MM.1S (cell line): ENCODE measurements at regions not wholly inside any gene's neighbourhood (a gene's known extent, or its start where the extent isn't known, plus 50 kb on each side); places are given as distances from the start of the nearest gene placed in this dataset.

Experiments used
- DNase-seq: peaks from one replicate; pipeline ENCODE4 v3.0.0-alpha.2; 2015
- H2AFZ ChIP-seq: fragments of 300-600 bp; sonication (generic); 2 replicates; pipeline ENCODE4 v1.6.0; 2016; ENCODE audit warnings: antibody characterized with exemption, low read length
- H3F3A ChIP-seq: fragments of 300-600 bp; sonication (generic); 2 replicates; pipeline ENCODE4 v1.6.1; 2016; ENCODE audit warnings: mild to moderate bottlenecking, antibody characterized with exemption, low read length, moderate library complexity, mixed read lengths; ENCODE audit not compliant: insufficient read depth
- H3K27ac ChIP-seq: fragments of 300-600 bp; sonication (generic); 2 replicates; pipeline ENCODE4 v1.5.1; 2016; ENCODE audit warnings: mild to moderate bottlenecking, low read length
- H3K27me3 ChIP-seq: fragments of 300-600 bp; sonication (generic); replicated peaks from 2 replicates; pipeline ENCODE4 v1.6.0; 2016; ENCODE audit warnings: low read length; ENCODE audit not compliant: insufficient read depth
- H3K36me3 ChIP-seq: fragments of 300-600 bp; sonication (generic); replicated peaks from 2 replicates; pipeline ENCODE4 v1.6.1; 2016; ENCODE audit warnings: mild to moderate bottlenecking, low read length, mixed read lengths; ENCODE audit not compliant: insufficient read depth
- H3K4me1 ChIP-seq: fragments of 300-600 bp; sonication (generic); 2 replicates; pipeline ENCODE4 v1.6.1; 2016; ENCODE audit warnings: low read length, mixed read lengths
- H3K4me2 ChIP-seq: fragments of 300-600 bp; sonication (generic); 2 replicates; pipeline ENCODE4 v1.6.0; 2016; ENCODE audit warnings: low read depth, low read length
- H3K4me3 ChIP-seq: fragments of 300-600 bp; sonication (generic); 2 replicates; pipeline ENCODE4 v1.5.1; 2016; ENCODE audit warnings: low read length, mixed read lengths
- H3K79me2 ChIP-seq: fragments of 300-600 bp; sonication (generic); 2 replicates; pipeline ENCODE4 v1.6.1; 2016; ENCODE audit warnings: mixed run types, low read length, mixed read lengths
- H3K9ac ChIP-seq: fragments of 300-600 bp; sonication (generic); 2 replicates; pipeline ENCODE4 v1.6.1; 2016; ENCODE audit warnings: low read length, mixed read lengths
- H3K9me2 ChIP-seq: fragments of 300-600 bp; sonication (generic); replicated peaks from 2 replicates; pipeline ENCODE4 v1.6.1; 2016; ENCODE audit warnings: mild to moderate bottlenecking, low read length, mixed read lengths; ENCODE audit not compliant: insufficient read depth
- H3K9me3 ChIP-seq: fragments of 300-600 bp; sonication (generic); replicated peaks from 2 replicates; pipeline ENCODE4 v1.6.1; 2016; ENCODE audit warnings: mild to moderate bottlenecking, low read length, mixed read lengths; ENCODE audit not compliant: insufficient read depth
- H4K20me1 ChIP-seq: fragments of 300-600 bp; sonication (generic); 2 replicates; pipeline ENCODE4 v1.6.1; 2016; ENCODE audit warnings: mild to moderate bottlenecking, low read length, moderate library complexity, mixed read lengths; ENCODE audit not compliant: insufficient read depth
- EZH2 ChIP-seq: fragments of 300-600 bp; sonication (generic); optimal IDR thresholded peaks from 2 replicates; pipeline ENCODE3; 2017; ENCODE audit warnings: low read depth, mild to moderate bottlenecking, antibody characterized with exemption, low read length, mixed read lengths
- EZH2phosphoT487 ChIP-seq: fragments of 300-600 bp; sonication (generic); IDR thresholded peaks from 2 replicates; pipeline ENCODE4 v1.6.1; 2018; ENCODE audit warnings: antibody characterized with exemption, low read length
- TF ChIP-seq, protein P1 (sequence below): fragments of 300-600 bp; sonication (generic); IDR thresholded peaks from 2 replicates; pipeline ENCODE4 v1.5.1; 2016; ENCODE audit warnings: antibody characterized with exemption, low read length, mixed read lengths

- Histone ChIP-seq H2AFZ (no peak overlapping the region), H3K4me2 (no peak overlapping the region), H3K79me2 (no peaks in the 10 kb centered on the region), H3K27ac (no peak overlapping the region), H3K4me1 (no peaks in the 10 kb centered on the region), H3K36me3 (no peaks in the 10 kb centered on the region), H3K4me3 (no peak overlapping the region), H3K9me2 (no peaks in the 10 kb centered on the region), H3F3A (no peaks in the 10 kb centered on the region), H3K27me3 (no peaks in the 10 kb centered on the region), H3K9ac (no peak overlapping the region), H3K9me3 (no peaks in the 10 kb centered on the region), H4K20me1 (no peaks in the 10 kb centered on the region)
- TF ChIP-seq EZH2 (no peak), EZH2phosphoT487 (no peak)
- TF ChIP-seq, protein P1, sequence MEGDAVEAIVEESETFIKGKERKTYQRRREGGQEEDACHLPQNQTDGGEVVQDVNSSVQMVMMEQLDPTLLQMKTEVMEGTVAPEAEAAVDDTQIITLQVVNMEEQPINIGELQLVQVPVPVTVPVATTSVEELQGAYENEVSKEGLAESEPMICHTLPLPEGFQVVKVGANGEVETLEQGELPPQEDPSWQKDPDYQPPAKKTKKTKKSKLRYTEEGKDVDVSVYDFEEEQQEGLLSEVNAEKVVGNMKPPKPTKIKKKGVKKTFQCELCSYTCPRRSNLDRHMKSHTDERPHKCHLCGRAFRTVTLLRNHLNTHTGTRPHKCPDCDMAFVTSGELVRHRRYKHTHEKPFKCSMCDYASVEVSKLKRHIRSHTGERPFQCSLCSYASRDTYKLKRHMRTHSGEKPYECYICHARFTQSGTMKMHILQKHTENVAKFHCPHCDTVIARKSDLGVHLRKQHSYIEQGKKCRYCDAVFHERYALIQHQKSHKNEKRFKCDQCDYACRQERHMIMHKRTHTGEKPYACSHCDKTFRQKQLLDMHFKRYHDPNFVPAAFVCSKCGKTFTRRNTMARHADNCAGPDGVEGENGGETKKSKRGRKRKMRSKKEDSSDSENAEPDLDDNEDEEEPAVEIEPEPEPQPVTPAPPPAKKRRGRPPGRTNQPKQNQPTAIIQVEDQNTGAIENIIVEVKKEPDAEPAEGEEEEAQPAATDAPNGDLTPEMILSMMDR, result no peak
- no peak for DNase-seq
Observed at GRCh38 chr20:22005535-22005934, 300.1 kb downstream of the PAX1 start.

GRCh38 chr20:22004946-22005345 lies 299.5 kb downstream of the PAX1 start:
- no peaks in the 10 kb centered on the region for H3K4me1 ChIP-seq
- no peak overlapping the region for H2AFZ ChIP-seq
- no peak overlapping the region for H3K27ac ChIP-seq
- no peak overlapping the region for H3K4me3 ChIP-seq
- no peaks in the 10 kb centered on the region for H3F3A ChIP-seq
- H3K79me2 ChIP-seq, result no peaks in the 10 kb centered on the region
- no peaks in the 10 kb centered on the region for H3K9me2 ChIP-seq
- no peaks in the 10 kb centered on the region for H3K27me3 ChIP-seq
- no peak for DNase-seq
- TF ChIP-seq, protein P1, result no peak
- no peak for TF ChIP-seq EZH2phosphoT487
- no peak for TF ChIP-seq EZH2
- H4K20me1 ChIP-seq, result no peaks in the 10 kb centered on the region
- no peak overlapping the region for H3K4me2 ChIP-seq
- no peaks in the 10 kb centered on the region for H3K9me3 ChIP-seq
- H3K36me3 ChIP-seq, result no peaks in the 10 kb centered on the region
- no peak overlapping the region for H3K9ac ChIP-seq

DNA sequence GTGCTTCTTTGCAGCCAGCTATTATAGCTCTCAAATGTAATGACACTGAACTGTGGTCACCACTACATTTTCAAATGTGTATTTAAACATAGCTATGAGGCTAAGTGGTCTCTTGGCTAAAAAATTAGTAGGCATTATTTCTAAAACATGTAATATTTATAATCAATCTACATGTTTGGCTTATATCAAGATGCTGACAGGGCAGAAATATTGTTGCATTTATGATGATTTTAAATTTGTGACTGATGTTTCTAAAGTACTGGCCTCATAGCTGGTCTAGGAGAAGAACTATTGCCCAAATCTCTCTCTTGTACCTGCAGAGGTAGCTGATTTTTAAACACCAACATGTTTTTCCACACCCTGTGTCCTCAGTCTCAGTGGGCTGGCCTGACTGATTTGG lies 298.2 kb downstream of the PAX1 start:
- H2AFZ ChIP-seq, result no peak overlapping the region
- no peaks in the 10 kb centered on the region for H3K36me3 ChIP-seq
- H3K9me2 ChIP-seq, result no peaks in the 10 kb centered on the region
- TF ChIP-seq EZH2 (no peak), EZH2phosphoT487 (no peak)
- TF ChIP-seq, protein P1, result no peak
- H3K27me3 ChIP-seq, result no peaks in the 10 kb centered on the region
- H4K20me1 ChIP-seq, result no peaks in the 10 kb centered on the region
- no peak overlapping the region for H3K9ac ChIP-seq
- H3K4me2 ChIP-seq, result no peak overlapping the region
- H3K27ac ChIP-seq, result no peak overlapping the region
- H3K9me3 ChIP-seq, result no peaks in the 10 kb centered on the region
- H3K4me3 ChIP-seq, result no peak overlapping the region
- H3F3A ChIP-seq, result no peaks in the 10 kb centered on the region
- no peaks in the 10 kb centered on the region for H3K4me1 ChIP-seq
- H3K79me2 ChIP-seq, result no peaks in the 10 kb centered on the region
- DNase-seq, result no peak
